ENCODE measurements at regions not wholly inside any gene's neighbourhood (a gene's known extent, or its start where the extent isn't known, plus 50 kb on each side); places are given as distances from the start of the nearest gene placed in this dataset.

- 93% methylated on average over 6 of the region's 6 CpGs for WGBS
- H3K27ac ChIP-seq, result no peak overlapping the region
- DNase-seq (ENCODE audit: low spot score in 2 of 2), result no peak
Measured at GRCh38 chr6:145006914-145007313, 721.8 kb downstream of the UTRN start.

GRCh38 chr6:145008715-145009114 lies 723.6 kb downstream of the UTRN start:
- 69% methylated on average over 3 of the region's 3 CpGs for WGBS
- Histone ChIP-seq H3K4me1 (no peaks in the 10 kb centered on the region), H3K4me3 (no peak overlapping the region), H3K27me3 (no peaks in the 10 kb centered on the region), H3K27ac (no peak overlapping the region), H3K36me3 (no peaks in the 10 kb centered on the region), H3K9me3 (no peaks in the 10 kb centered on the region)
- DNase-seq (ENCODE audit: low spot score in 2 of 2), result no peak
- TF ChIP-seq POLR2A (IDR thresholded peaks at IDR 0.05) (no peak), CTCF (IDR thresholded peaks at IDR 0.05) (no peak), EP300 (IDR thresholded peaks at IDR 0.05) (no peak), POLR2AphosphoS5 (IDR thresholded peaks at IDR 0.05) (no peak)

More at GRCh38 chr6:145006914-145007313, 721.8 kb downstream of the UTRN start:
- no peaks in the 10 kb centered on the region for H3K4me1 ChIP-seq
- no peaks in the 10 kb centered on the region for H3K36me3 ChIP-seq
- no peaks in the 10 kb centered on the region for H3K9me3 ChIP-seq
- TF ChIP-seq POLR2AphosphoS5 (IDR thresholded peaks at IDR 0.05) (no peak), EP300 (IDR thresholded peaks at IDR 0.05) (no peak), POLR2A (IDR thresholded peaks at IDR 0.05) (no peak), CTCF (IDR thresholded peaks at IDR 0.05) (no peak)
- no peak overlapping the region for H3K4me3 ChIP-seq
- no peaks in the 10 kb centered on the region for H3K27me3 ChIP-seq

- no peaks in the 10 kb centered on the region for H3K4me1 ChIP-seq
- TF ChIP-seq EP300 (IDR thresholded peaks at IDR 0.05) (no peak), POLR2AphosphoS5 (IDR thresholded peaks at IDR 0.05) (no peak), POLR2A (IDR thresholded peaks at IDR 0.05) (no peak), CTCF (IDR thresholded peaks at IDR 0.05) (no peak)
- no peak overlapping the region for H3K4me3 ChIP-seq
- H3K27me3 ChIP-seq, result no peaks in the 10 kb centered on the region
- H3K36me3 ChIP-seq, result no peaks in the 10 kb centered on the region
- H3K9me3 ChIP-seq, result no peaks in the 10 kb centered on the region
- DNase-seq (ENCODE audit: low spot score in 2 of 2), result no peak
- H3K27ac ChIP-seq, result no peak overlapping the region
Measured at GRCh38 chr6:145009711-145010110, 724.6 kb downstream of the UTRN start.

GRCh38 chr6:145012039-145012662 lies 723.2 kb downstream of the EPM2A start:
- Histone ChIP-seq H3K4me1 (no peaks in the 10 kb centered on the region), H3K4me3 (no peak overlapping the region), H3K27ac (no peak overlapping the region), H3K9me3 (no peaks in the 10 kb centered on the region), H3K27me3 (no peaks in the 10 kb centered on the region), H3K36me3 (no peaks in the 10 kb centered on the region)
- WGBS, result 59% methylated on average over 5 of the region's 5 CpGs
- no peak for DNase-seq (ENCODE audit: low spot score in 2 of 2)
- no peak for TF ChIP-seq POLR2AphosphoS5 (IDR thresholded peaks at IDR 0.05)
- TF ChIP-seq POLR2A (IDR thresholded peaks at IDR 0.05), result no peak
- no peak for TF ChIP-seq EP300 (IDR thresholded peaks at IDR 0.05)
- no peak for TF ChIP-seq CTCF (IDR thresholded peaks at IDR 0.05)

- WGBS, result 82% methylated on average over 2 of the region's 2 CpGs
- TF ChIP-seq POLR2A (IDR thresholded peaks at IDR 0.05) (no peak), POLR2AphosphoS5 (IDR thresholded peaks at IDR 0.05) (no peak)
- no peaks in the 10 kb centered on the region for H3K4me1 ChIP-seq
- no peak overlapping the region for H3K4me3 ChIP-seq
- no peak overlapping the region for H3K27ac ChIP-seq
- H3K27me3 ChIP-seq, result no peaks in the 10 kb centered on the region
- H3K9me3 ChIP-seq, result no peaks in the 10 kb centered on the region
- H3K36me3 ChIP-seq, result no peaks in the 10 kb centered on the region
- DNase-seq (ENCODE audit: low spot score in 2 of 2), result no peak
Measured at GRCh38 chr6:145015739-145016558, 719.4 kb downstream of the EPM2A start.

Data from suprapubic skin (tissue), 4 donors.